DND-41 (cell line): ENCODE measurements at regions not wholly inside any gene's neighbourhood (a gene's known extent, or its start where the extent isn't known, plus 50 kb on each side); places are given as distances from the start of the nearest gene placed in this dataset.

Experiments
- CTCF ChIP-seq: IDR thresholded peaks from 2 replicates; pipeline ENCODE4 v1.5.1; 2012; ENCODE audit warnings: borderline replicate concordance, low read length, moderate library complexity, mild to moderate bottlenecking; ENCODE audit not compliant: poor library complexity, severe bottlenecking; ENCODE audit errors: extremely low read depth
- EZH2 ChIP-seq: IDR thresholded peaks from 3 replicates; pipeline ENCODE4 v1.6.1; 2012; ENCODE audit warnings: borderline replicate concordance, low read depth, mild to moderate bottlenecking, moderate library complexity, low read length, inconsistent platforms; ENCODE audit not compliant: severe bottlenecking

DNA sequence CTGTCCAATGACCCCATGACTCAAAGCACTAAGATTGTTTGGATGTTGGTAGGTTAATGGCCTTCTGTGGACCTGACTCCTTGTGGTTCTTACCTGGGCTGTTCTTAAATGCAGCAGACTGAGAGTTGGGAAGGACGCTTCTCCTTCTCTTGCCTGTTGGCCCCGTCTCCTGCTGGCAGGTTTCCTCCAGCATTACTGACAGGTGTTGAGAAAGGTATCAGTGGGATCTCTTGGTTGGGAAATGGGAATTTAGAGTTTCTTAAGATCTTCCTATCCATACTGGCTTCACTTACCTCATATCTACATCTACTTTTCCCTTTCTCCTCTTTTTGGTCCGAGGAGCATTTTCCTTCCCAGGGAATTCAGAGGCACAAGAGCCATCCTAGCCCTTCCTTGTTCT lies 57.9 kb downstream of the TET3 start:
- no peak for TF ChIP-seq CTCF
- no peak for TF ChIP-seq EZH2
